Neural cell (in vitro differentiated cells): ENCODE measurements at regions not wholly inside any gene's neighbourhood (a gene's known extent, or its start where the extent isn't known, plus 50 kb on each side); places are given as distances from the start of the nearest gene placed in this dataset.

Source experiments
- H2AFZ ChIP-seq: fragments of 200-600, 300-800 bp; sonication (generic), shearing (Covaris generic); 2 replicates; pipeline ENCODE4 v1.6.0; 2014; ENCODE audit warnings: low read depth, mild to moderate bottlenecking, antibody characterized with exemption, low read length, moderate library complexity
- H3F3A ChIP-seq: fragments of 200-600 bp; shearing (Covaris generic); 2 replicates; pipeline ENCODE4 v1.6.1; 2016; ENCODE audit warnings: mild to moderate bottlenecking, moderate library complexity, mixed read lengths, antibody characterized with exemption, low read length; ENCODE audit not compliant: insufficient read depth, poor library complexity, severe bottlenecking
- H3K27ac ChIP-seq: fragments of 200-600, 300-800 bp; sonication (generic), shearing (Covaris generic); 2 replicates; pipeline ENCODE4 v1.5.1; 2014; ENCODE audit warnings: mild to moderate bottlenecking, low read length, moderate library complexity
- H3K27me3 ChIP-seq: fragments of 300-800, 200-600 bp; sonication (generic), shearing (Covaris generic); 2 replicates; pipeline ENCODE4 v1.6.0; 2014; ENCODE audit warnings: mild to moderate bottlenecking, low read depth, low read length, moderate library complexity; ENCODE audit not compliant: insufficient read depth
- H3K36me3 ChIP-seq: fragments of 300-800, 200-600 bp; sonication (generic), shearing (Covaris generic); 2 replicates; pipeline ENCODE4 v1.5.1; 2014; ENCODE audit warnings: mild to moderate bottlenecking, antibody characterized with exemption, low read length, moderate library complexity; ENCODE audit not compliant: insufficient read depth
- H3K4me2 ChIP-seq: fragments of 300-800, 200-600 bp; sonication (generic), shearing (Covaris generic); 2 replicates; pipeline ENCODE4 v1.6.0; 2014; ENCODE audit warnings: mild to moderate bottlenecking, low read length
- H3K4me3 ChIP-seq: fragments of 300-800, 200-600 bp; sonication (generic), shearing (Covaris generic); 2 replicates; pipeline ENCODE4 v1.5.1; 2014; ENCODE audit warnings: mild to moderate bottlenecking, low read length, moderate library complexity
- H3K79me2 ChIP-seq: fragments of 200-600 bp; shearing (Covaris generic); replicated peaks from 2 replicates; pipeline ENCODE4 v1.6.0; 2014; ENCODE audit warnings: mild to moderate bottlenecking, low read length, moderate library complexity; ENCODE audit not compliant: insufficient read depth
- H3K9ac ChIP-seq: fragments of 300-800, 200-600 bp; sonication (generic), shearing (Covaris generic); 2 replicates; pipeline ENCODE4 v1.6.1; 2016; ENCODE audit warnings: mild to moderate bottlenecking, low read length, mixed read lengths
- H3K9me2 ChIP-seq: fragments of 200-600 bp; shearing (Covaris generic); 2 replicates; pipeline ENCODE4 v1.6.1; 2016; ENCODE audit warnings: mild to moderate bottlenecking, low read length, mixed read lengths; ENCODE audit not compliant: insufficient read depth
- H3K9me3 ChIP-seq: fragments of 200-600, 300-800 bp; sonication (generic), shearing (Covaris generic); 2 replicates; pipeline ENCODE4 v1.6.1; 2016; ENCODE audit warnings: mild to moderate bottlenecking, mixed run types, low read length, moderate library complexity, mixed read lengths
- H4K20me1 ChIP-seq: fragments of 200-600 bp; shearing (Covaris generic); 2 replicates; pipeline ENCODE4 v1.6.1; 2016; ENCODE audit warnings: mild to moderate bottlenecking, mixed run types; ENCODE audit not compliant: insufficient read depth
- CTCF ChIP-seq: fragments of 450-650 bp; IDR thresholded peaks from 2 replicates; pipeline ENCODE4 v1.5.1; 2014; ENCODE audit warnings: antibody characterized with exemption, mild to moderate bottlenecking, moderate library complexity; ENCODE audit not compliant: poor library complexity, severe bottlenecking
- EP300 ChIP-seq: fragments of 450-650 bp; conservative IDR thresholded peaks from 2 replicates; pipeline ENCODE4 v1.6.1; 2014; ENCODE audit warnings: antibody characterized with exemption, mild to moderate bottlenecking, moderate library complexity; ENCODE audit not compliant: poor library complexity, severe bottlenecking
- EZH2 ChIP-seq: fragments of 200-600, 300-800 bp; shearing (Covaris generic), sonication (generic); IDR thresholded peaks from 2 replicates; pipeline ENCODE4 v1.6.1; 2014; ENCODE audit warnings: antibody characterized with exemption, low read length, borderline replicate concordance, mild to moderate bottlenecking; ENCODE audit not compliant: insufficient read depth, poor library complexity, severe bottlenecking
- MXI1 ChIP-seq: fragments of 450-650 bp; conservative IDR thresholded peaks from 2 replicates; pipeline ENCODE4 v1.6.1; 2014; ENCODE audit warnings: antibody characterized with exemption, mild to moderate bottlenecking; ENCODE audit not compliant: poor library complexity, severe bottlenecking
- POLR2AphosphoS5 ChIP-seq: IDR thresholded peaks from 2 replicates; pipeline ENCODE4 v1.6.1; 2012
- RAD21 ChIP-seq: fragments of 450-650 bp; conservative IDR thresholded peaks from 2 replicates; pipeline ENCODE4 v1.6.1; 2014; ENCODE audit warnings: antibody characterized with exemption, mild to moderate bottlenecking, moderate library complexity
- REST ChIP-seq: IDR thresholded peaks from 2 replicates; pipeline ENCODE4 v1.6.1; 2012; ENCODE audit warnings: borderline replicate concordance
- SMC3 ChIP-seq: fragments of 450-650 bp; conservative IDR thresholded peaks from 2 replicates; pipeline ENCODE4 v1.6.1; 2014; ENCODE audit warnings: antibody characterized with exemption, mild to moderate bottlenecking, moderate library complexity; ENCODE audit not compliant: poor library complexity
- TAF1 ChIP-seq: IDR thresholded peaks from 2 replicates; pipeline ENCODE4 v1.6.1; 2012; ENCODE audit warnings: low read depth

DNA sequence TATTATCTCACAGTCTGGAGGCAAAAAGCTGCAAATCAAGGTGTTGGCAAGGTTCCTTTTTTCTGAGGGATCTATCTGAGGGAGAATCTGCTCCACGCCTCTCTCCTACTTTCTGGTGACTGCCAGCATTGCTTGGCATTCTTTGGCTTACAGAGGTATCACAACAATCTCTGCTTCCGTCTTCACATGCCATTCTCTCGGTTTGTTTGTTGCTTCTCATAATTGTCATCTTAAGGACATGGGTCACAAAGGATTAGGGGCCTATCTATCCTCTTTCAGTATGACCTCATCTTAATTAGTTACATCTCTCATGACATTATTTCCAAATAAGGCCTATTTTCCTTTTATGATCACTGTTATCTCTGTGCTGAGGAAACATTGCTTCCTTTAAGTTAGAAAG is 345.0 kb downstream of the FOXG1 start:
- Histone ChIP-seq H3K36me3 (no peaks in the 10 kb centered on the region), H3K27ac (no peak overlapping the region), H3K27me3 (no peaks in the 10 kb centered on the region), H3K9me2 (no peaks in the 10 kb centered on the region), H2AFZ (no peak overlapping the region), H3F3A (no peaks in the 10 kb centered on the region), H4K20me1 (no peaks in the 10 kb centered on the region), H3K9ac (no peak overlapping the region), H3K9me3 (no peaks in the 10 kb centered on the region), H3K4me2 (no peak overlapping the region), H3K4me3 (no peak overlapping the region), H3K79me2 (no peaks in the 10 kb centered on the region)
- no peak for TF ChIP-seq RAD21
- no peak for TF ChIP-seq MXI1
- TF ChIP-seq REST, result no peak
- no peak for TF ChIP-seq CTCF
- no peak for TF ChIP-seq POLR2AphosphoS5
- TF ChIP-seq TAF1, result no peak
- no peak for TF ChIP-seq EZH2
- no peak for TF ChIP-seq EP300
- TF ChIP-seq SMC3, result no peak

DNA sequence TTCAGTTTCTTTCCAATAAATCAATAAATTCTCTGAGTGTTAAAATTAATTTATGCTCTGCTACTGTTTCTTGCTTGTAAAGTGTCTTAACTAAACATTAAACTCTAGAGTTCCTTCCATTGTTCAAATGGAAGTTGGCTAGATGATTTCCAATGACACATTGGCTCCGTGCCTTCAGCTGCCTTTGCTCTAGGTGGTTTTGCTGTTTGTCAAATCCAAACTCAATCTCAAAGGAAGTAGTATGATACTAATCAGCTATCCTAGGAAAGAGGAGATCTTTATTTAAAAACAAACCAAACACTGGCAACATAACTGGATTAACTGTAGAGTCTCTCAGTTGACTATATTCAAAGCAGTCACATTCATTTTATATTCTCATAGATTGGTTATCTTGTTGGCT is 356.4 kb downstream of the FOXG1 start:
- Histone ChIP-seq H3K4me2 (no peak overlapping the region), H3K9me2 (no peaks in the 10 kb centered on the region), H3K4me3 (no peak overlapping the region), H4K20me1 (no peaks in the 10 kb centered on the region), H2AFZ (no peak overlapping the region), H3K36me3 (no peaks in the 10 kb centered on the region), H3K27me3 (no peaks in the 10 kb centered on the region), H3K27ac (no peak overlapping the region), H3K9ac (no peak overlapping the region), H3F3A (no peaks in the 10 kb centered on the region), H3K9me3 (no peaks in the 10 kb centered on the region), H3K79me2 (no peaks in the 10 kb centered on the region)
- TF ChIP-seq POLR2AphosphoS5, result no peak
- no peak for TF ChIP-seq MXI1
- no peak for TF ChIP-seq EZH2
- TF ChIP-seq CTCF, result no peak
- no peak for TF ChIP-seq TAF1
- no peak for TF ChIP-seq REST
